IMR-90 (cell line): ENCODE measurements at regions not wholly inside any gene's neighbourhood (a gene's known extent, or its start where the extent isn't known, plus 50 kb on each side); places are given as distances from the start of the nearest gene placed in this dataset.

ENCODE experiments used
- ATAC-seq: fragments of 200-7000 bp; cut with Tn5 transposase; 2 replicates; pipeline ENCODE4 v1.9.1; 2020; ENCODE audit warnings: low read depth, mild to moderate bottlenecking, moderate library complexity
- BruUV-seq: library from RNA; stranded (reverse); fragments of 400-500 nt; replicated peaks from 2 replicates; lab custom pipeline; 2021; lab: Mats Ljungman, UMichigan
- CTCF ChIA-PET: fragments of 300-600 bp; formaldehyde crosslinking; extraction: SDS; loops from one replicate; lab custom pipeline; 2021; ENCODE audit warnings: antibody characterized with exemption; lab: Yijun Ruan, JAX
- POLR2A ChIA-PET: fragments of 300-600 bp; sonication (Branson Sonifier 250); formaldehyde crosslinking; loops from one replicate; lab custom pipeline; 2022; ENCODE audit warnings: antibody characterized with exemption; ENCODE audit not compliant: unreplicated experiment; lab: Charles Lee
- DNase-seq: peaks from one replicate; pipeline ENCODE4 v3.0.0; 2013
- H2AFZ ChIP-seq: replicated peaks from 2 replicates; pipeline ENCODE3; 2013; ENCODE audit warnings: low read length, mild to moderate bottlenecking; ENCODE audit not compliant: poor library complexity
- H2AK5ac ChIP-seq: 2 replicates; pipeline ENCODE4 v1.6.1; 2013; ENCODE audit warnings: low read depth, low read length, inconsistent platforms
- H2AK9ac ChIP-seq: replicated peaks from 2 replicates; pipeline ENCODE3; 2013; ENCODE audit warnings: mild to moderate bottlenecking, low read depth, low read length, moderate library complexity; ENCODE audit not compliant: poor library complexity
- H2BK120ac ChIP-seq: 2 replicates; pipeline ENCODE4 v1.6.1; 2013; ENCODE audit warnings: low read depth, low read length, inconsistent platforms
- H2BK15ac ChIP-seq: 3 replicates; pipeline ENCODE4 v1.6.1; 2013; ENCODE audit warnings: low read depth, low read length, inconsistent platforms
- H2BK20ac ChIP-seq: 2 replicates; pipeline ENCODE4 v1.6.1; 2013; ENCODE audit warnings: low read depth, mild to moderate bottlenecking, inconsistent platforms, low read length, moderate library complexity
- H2BK5ac ChIP-seq: 2 replicates; pipeline ENCODE4 v1.6.1; 2013; ENCODE audit warnings: mild to moderate bottlenecking, low read depth, low read length, inconsistent platforms; ENCODE audit not compliant: poor library complexity, severe bottlenecking
- H3K14ac ChIP-seq: replicated peaks from 2 replicates; pipeline ENCODE4 v1.6.1; 2013; ENCODE audit warnings: low read depth, low read length, inconsistent platforms
- H3K18ac ChIP-seq: 2 replicates; pipeline ENCODE4 v1.6.1; 2013; ENCODE audit warnings: low read depth, low read length, control low read depth
- H3K23ac ChIP-seq: 2 replicates; pipeline ENCODE4 v1.6.1; 2013; ENCODE audit warnings: low read depth, low read length, inconsistent platforms
- H3K27ac ChIP-seq: 2 replicates; pipeline ENCODE4 v1.5.1; 2013; ENCODE audit warnings: mild to moderate bottlenecking, control low read depth, low read length; ENCODE audit not compliant: insufficient read depth
- H3K27me3 ChIP-seq: 2 replicates; pipeline ENCODE4 v1.6.1; 2013; ENCODE audit warnings: low read length; ENCODE audit not compliant: control insufficient read depth, insufficient read depth
- H3K36me3 ChIP-seq: 2 replicates; pipeline ENCODE4 v1.6.1; 2013; ENCODE audit warnings: low read length, mixed read lengths; ENCODE audit not compliant: control insufficient read depth, insufficient read depth
- H3K4ac ChIP-seq: 2 replicates; pipeline ENCODE4 v1.6.1; 2013; ENCODE audit warnings: low read depth, low read length, inconsistent platforms
- H3K4me1 ChIP-seq: 2 replicates; pipeline ENCODE4 v1.6.1; 2013; ENCODE audit warnings: low read length, mixed read lengths; ENCODE audit not compliant: control insufficient read depth, insufficient read depth
- H3K4me2 ChIP-seq: 2 replicates; pipeline ENCODE4 v1.6.1; 2013; ENCODE audit warnings: low read depth, mild to moderate bottlenecking, control low read depth, low read length, moderate library complexity
- H3K4me3 ChIP-seq: 2 replicates; pipeline ENCODE4 v1.5.1; 2013; ENCODE audit warnings: low read depth, mild to moderate bottlenecking, control low read depth, low read length, moderate library complexity; ENCODE audit not compliant: insufficient read depth
- H3K56ac ChIP-seq: 2 replicates; pipeline ENCODE4 v1.6.1; 2013; ENCODE audit warnings: low read length, inconsistent platforms; ENCODE audit not compliant: insufficient read depth; ENCODE audit errors: extremely low read depth
- H3K79me1 ChIP-seq, 2 experiments: 2 replicates each; pipeline ENCODE4 v1.6.1; 2013; ENCODE audit warnings: low read length in 2 of 2, inconsistent platforms in 1 of 2, low read depth in 1 of 2
- H3K9ac ChIP-seq: 2 replicates; pipeline ENCODE4 v1.6.1; 2013; ENCODE audit warnings: low read depth, low read length, control low read depth
- H3K9me1 ChIP-seq: 2 replicates; pipeline ENCODE4 v1.6.1; 2013; ENCODE audit warnings: low read length, inconsistent platforms; ENCODE audit not compliant: insufficient read depth
- H3K9me3 ChIP-seq: 2 replicates; pipeline ENCODE4 v1.6.1; 2013; ENCODE audit warnings: low read length; ENCODE audit not compliant: control insufficient read depth, insufficient read depth
- H4K20me1 ChIP-seq: 2 replicates; pipeline ENCODE4 v1.6.1; 2013; ENCODE audit warnings: low read length, inconsistent platforms; ENCODE audit not compliant: insufficient read depth
- H4K5ac ChIP-seq: 2 replicates; pipeline ENCODE4 v1.6.1; 2013; ENCODE audit warnings: mild to moderate bottlenecking, low read depth, low read length, control low read depth
- H4K8ac ChIP-seq, 2 experiments: 2 replicates each; pipeline ENCODE4 v1.6.1; 2013; ENCODE audit warnings: low read depth in 2 of 2, low read length in 2 of 2, control low read depth in 1 of 2, inconsistent platforms in 1 of 2
- H4K91ac ChIP-seq: 2 replicates; pipeline ENCODE4 v1.6.1; 2013; ENCODE audit warnings: low read depth, low read length, inconsistent platforms; ENCODE audit not compliant: insufficient read depth
- BHLHE40 ChIP-seq: fragments of 150-350 bp; IDR thresholded peaks from 2 replicates; pipeline ENCODE4 v1.6.1; 2016; ENCODE audit warnings: mild to moderate bottlenecking, low read depth, low read length
- CEBPB ChIP-seq: IDR thresholded peaks from 2 replicates; pipeline ENCODE4 v1.6.1; 2012; ENCODE audit warnings: low read depth, low read length, improper control_type of control experiment
- CHD1 ChIP-seq: IDR thresholded peaks from 2 replicates; pipeline ENCODE4 v1.6.1; 2012; ENCODE audit warnings: low read depth, low read length, improper control_type of control experiment
- FOS ChIP-seq: fragments of 150-350 bp; IDR thresholded peaks from 2 replicates; pipeline ENCODE4 v1.6.1; 2016; ENCODE audit warnings: low read depth, low read length
- MAFK ChIP-seq: IDR thresholded peaks from 2 replicates; pipeline ENCODE4 v1.6.1; 2012; ENCODE audit warnings: low read depth, low read length, improper control_type of control experiment
- MAZ ChIP-seq: IDR thresholded peaks from 2 replicates; pipeline ENCODE4 v1.6.1; 2012; ENCODE audit warnings: low read depth, mild to moderate bottlenecking, low read length, improper control_type of control experiment, moderate library complexity, borderline replicate concordance
- MXI1 ChIP-seq: IDR thresholded peaks from 2 replicates; pipeline ENCODE4 v1.6.1; 2012; ENCODE audit warnings: low read depth, mild to moderate bottlenecking, low read length, moderate library complexity, borderline replicate concordance
- NFE2L2 ChIP-seq: fragments of 150-350 bp; IDR thresholded peaks from 2 replicates; pipeline ENCODE4 v1.6.1; 2016; ENCODE audit warnings: low read depth, mild to moderate bottlenecking, low read length
- POLR2A ChIP-seq: IDR thresholded peaks from 2 replicates; pipeline ENCODE4 v1.6.1; 2012; ENCODE audit warnings: mild to moderate bottlenecking, low read depth, low read length
- RAD21 ChIP-seq: IDR thresholded peaks from 2 replicates; pipeline ENCODE4 v1.6.1; 2012; ENCODE audit warnings: low read length, improper control_type of control experiment
- RCOR1 ChIP-seq: IDR thresholded peaks from 2 replicates; pipeline ENCODE4 v1.6.1; 2012; ENCODE audit warnings: mild to moderate bottlenecking, low read length, improper control_type of control experiment; ENCODE audit not compliant: insufficient replicate concordance
- RFX5 ChIP-seq: IDR thresholded peaks from 2 replicates; pipeline ENCODE4 v1.8.0; 2012; ENCODE audit warnings: low read depth, mild to moderate bottlenecking, low read length, moderate library complexity
- SMC3 ChIP-seq: fragments of 150-350 bp; IDR thresholded peaks from 2 replicates; pipeline ENCODE4 v1.6.1; 2016; ENCODE audit warnings: low read depth, mild to moderate bottlenecking, antibody characterized with exemption, low read length, moderate library complexity
- USF2 ChIP-seq: fragments of 150-350 bp; IDR thresholded peaks from 2 replicates; pipeline ENCODE4 v1.6.1; 2017; ENCODE audit warnings: mild to moderate bottlenecking, antibody characterized with exemption, low read length, low read depth
- WGBS, 2 experiments: methylation state at CpG; one replicate each; pipeline versions ENCODE4 v1.1.5 to v1.1.7; 2013; ENCODE audit warnings: missing lambda C conversion rate in 2 of 2; ENCODE audit not compliant: insufficient read length in 1 of 2; ENCODE audit errors: extremely low coverage in 2 of 2; 5-methylcytosine and 5-hydroxymethylcytosine counted together
- dilution Hi-C: fragments of 300-500 bp; cut with HindIII; formaldehyde crosslinking; loops from one replicate; pipeline ENCODE4 v1.14.3; 2018; ENCODE audit warnings: low sequenced_read_pairs; ENCODE audit not compliant: unreplicated experiment
- in situ Hi-C: fragments of 300-500 bp; cut with MboI; formaldehyde crosslinking; loops from 3 replicates; pipeline ENCODE4 v1.14.3; 2019; ENCODE audit warnings: low sequenced_read_pairs, inconsistent platforms, mixed read lengths
- intact Hi-C: fragments of 100-400 bp; cut with micrococcal nuclease; formaldehyde crosslinking; loops from 2 replicates; pipeline ENCODE4 v1.10.0; 2022
- TF ChIP-seq, protein P1 (sequence below): conservative IDR thresholded peaks from 2 replicates; pipeline ENCODE4 v1.5.1; 2012; ENCODE audit warnings: mild to moderate bottlenecking, low read depth, low read length, improper control_type of control experiment
- TF ChIP-seq, protein P2 (sequence below): fragments of 150-350 bp; IDR thresholded peaks from 2 replicates; pipeline ENCODE4 v1.6.1; 2016; ENCODE audit warnings: low read depth, mild to moderate bottlenecking, low read length, moderate library complexity, borderline replicate concordance

DNA sequence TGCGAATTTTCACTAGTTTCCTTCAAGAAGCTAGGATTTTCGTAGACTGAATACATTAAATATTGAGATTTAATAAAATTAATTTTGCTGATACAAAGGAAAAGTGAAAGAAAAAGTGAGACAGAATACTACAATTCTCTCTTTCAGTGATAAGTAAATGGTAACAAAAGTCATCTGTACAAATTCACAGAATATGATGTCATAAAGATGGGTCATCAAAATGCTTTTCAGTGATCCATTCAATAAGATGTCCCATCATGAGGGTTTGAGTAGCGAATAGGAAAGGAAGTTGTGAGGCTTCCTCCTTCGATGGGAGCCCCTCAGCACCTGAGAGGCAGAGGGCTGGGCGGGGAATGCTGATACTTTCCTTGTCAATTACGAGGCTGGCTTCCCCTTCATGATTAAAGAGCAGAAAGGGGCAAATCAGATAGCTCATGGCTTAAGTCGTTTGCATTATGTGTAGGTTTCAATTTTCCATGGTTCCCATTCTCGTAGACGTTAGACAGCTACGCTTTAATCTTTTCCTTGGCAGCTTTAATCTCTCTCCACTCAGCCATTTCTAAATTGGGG is 108.8 kb upstream of the SORBS2 start:
- CTCF ChIA-PET = no interaction called here
- Histone ChIP-seq H2BK15ac (no peak overlapping the region), H4K91ac (no peak overlapping the region), H3K9me1 (no peaks in the 10 kb centered on the region), H3K36me3 (no peaks in the 10 kb centered on the region), H2BK120ac (no peak overlapping the region), H3K4ac (no peak overlapping the region), H3K9me3 (peaks cover 13% of the 10 kb centered on the region), H3K79me1 (no peaks in the 10 kb centered on the region), H3K9ac (no peak overlapping the region), H4K8ac (no peak overlapping the region), H2AK5ac (no peak overlapping the region), H3K27ac (no peak overlapping the region), H3K4me1 (no peaks in the 10 kb centered on the region), H2AK9ac (no peak overlapping the region), H2AFZ (no peak overlapping the region), H4K5ac (no peak overlapping the region), H3K14ac (no peak overlapping the region), H3K56ac (no peak overlapping the region), H3K18ac (no peak overlapping the region), H3K4me2 (no peak overlapping the region; the same call in 1 of the 2 replicates), H2BK20ac (no peak overlapping the region), H3K27me3 (peaks cover 63% of the 10 kb centered on the region), H2BK5ac (no peak overlapping the region), H4K20me1 (no peaks in the 10 kb centered on the region), H3K4me3 (no peak overlapping the region), H3K23ac (no peak overlapping the region)
- in situ Hi-C loops = no loop called here
- TF ChIP-seq USF2 (no peak), RAD21 (no peak), POLR2A (no peak), MXI1 (no peak), BHLHE40 (no peak), CHD1 (no peak), SMC3 (no peak), RCOR1 (no peak), CEBPB (no peak), MAFK (no peak), RFX5 (no peak), NFE2L2 (no peak), MAZ (no peak), FOS (no peak)
- TF ChIP-seq, protein P1, sequence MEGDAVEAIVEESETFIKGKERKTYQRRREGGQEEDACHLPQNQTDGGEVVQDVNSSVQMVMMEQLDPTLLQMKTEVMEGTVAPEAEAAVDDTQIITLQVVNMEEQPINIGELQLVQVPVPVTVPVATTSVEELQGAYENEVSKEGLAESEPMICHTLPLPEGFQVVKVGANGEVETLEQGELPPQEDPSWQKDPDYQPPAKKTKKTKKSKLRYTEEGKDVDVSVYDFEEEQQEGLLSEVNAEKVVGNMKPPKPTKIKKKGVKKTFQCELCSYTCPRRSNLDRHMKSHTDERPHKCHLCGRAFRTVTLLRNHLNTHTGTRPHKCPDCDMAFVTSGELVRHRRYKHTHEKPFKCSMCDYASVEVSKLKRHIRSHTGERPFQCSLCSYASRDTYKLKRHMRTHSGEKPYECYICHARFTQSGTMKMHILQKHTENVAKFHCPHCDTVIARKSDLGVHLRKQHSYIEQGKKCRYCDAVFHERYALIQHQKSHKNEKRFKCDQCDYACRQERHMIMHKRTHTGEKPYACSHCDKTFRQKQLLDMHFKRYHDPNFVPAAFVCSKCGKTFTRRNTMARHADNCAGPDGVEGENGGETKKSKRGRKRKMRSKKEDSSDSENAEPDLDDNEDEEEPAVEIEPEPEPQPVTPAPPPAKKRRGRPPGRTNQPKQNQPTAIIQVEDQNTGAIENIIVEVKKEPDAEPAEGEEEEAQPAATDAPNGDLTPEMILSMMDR = no peak
- TF ChIP-seq, protein P2, sequence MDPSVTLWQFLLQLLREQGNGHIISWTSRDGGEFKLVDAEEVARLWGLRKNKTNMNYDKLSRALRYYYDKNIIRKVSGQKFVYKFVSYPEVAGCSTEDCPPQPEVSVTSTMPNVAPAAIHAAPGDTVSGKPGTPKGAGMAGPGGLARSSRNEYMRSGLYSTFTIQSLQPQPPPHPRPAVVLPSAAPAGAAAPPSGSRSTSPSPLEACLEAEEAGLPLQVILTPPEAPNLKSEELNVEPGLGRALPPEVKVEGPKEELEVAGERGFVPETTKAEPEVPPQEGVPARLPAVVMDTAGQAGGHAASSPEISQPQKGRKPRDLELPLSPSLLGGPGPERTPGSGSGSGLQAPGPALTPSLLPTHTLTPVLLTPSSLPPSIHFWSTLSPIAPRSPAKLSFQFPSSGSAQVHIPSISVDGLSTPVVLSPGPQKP = no peak
- BruUV-seq = no TSS peak
- dilution Hi-C loops = no loop called here
- DNase-seq (no peak), ATAC-seq (no peak)
- no CpG with 5 or more reads among the region's 10 CpGs for WGBS, 2 experiments
- POLR2A ChIA-PET = no interaction called here
- intact Hi-C loops = no loop called here
